ENCODE measurements at regions not wholly inside any gene's neighbourhood (a gene's known extent, or its start where the extent isn't known, plus 50 kb on each side); places are given as distances from the start of the nearest gene placed in this dataset.

DNA sequence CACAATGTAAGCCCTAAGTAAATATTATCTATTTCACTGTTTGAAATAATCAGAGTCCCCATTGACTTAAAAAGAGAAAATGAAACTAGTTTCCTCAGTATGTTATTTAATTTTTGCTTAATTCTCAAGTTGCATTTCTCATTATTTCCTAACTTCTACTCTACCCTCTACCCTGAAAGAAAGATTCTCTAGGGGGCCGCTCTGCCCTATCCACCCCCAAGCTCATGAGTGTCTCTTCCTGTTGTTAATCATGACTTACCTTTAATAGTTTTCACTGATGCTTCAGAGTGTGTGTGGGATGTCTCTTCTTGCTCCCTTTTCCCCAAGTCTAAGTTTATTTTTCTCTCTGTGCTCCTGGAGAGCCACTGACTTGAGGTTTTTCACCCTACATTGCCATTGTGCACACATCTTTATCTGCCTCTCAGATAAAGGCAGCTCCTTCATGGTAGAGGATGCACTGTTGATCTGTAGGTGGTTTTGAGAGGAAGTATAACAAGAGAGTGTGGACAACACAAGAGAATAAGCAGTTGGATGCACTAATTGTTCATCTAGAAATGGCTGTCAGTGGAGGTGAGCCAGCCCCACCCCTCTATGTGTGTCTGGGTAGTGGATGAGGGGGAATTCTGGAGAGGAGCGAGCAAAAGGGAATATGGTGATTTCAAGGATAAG, 261.7 kb downstream of the CHRM3 start:
- Histone ChIP-seq H3K27me3 (ENCODE audit: insufficient read depth, poor library complexity, severe bottlenecking) (no peaks in the 10 kb centered on the region), H3K4me3 (replicated peaks; ENCODE audit: insufficient read depth, low read length) (no peak overlapping the region)

DNA sequence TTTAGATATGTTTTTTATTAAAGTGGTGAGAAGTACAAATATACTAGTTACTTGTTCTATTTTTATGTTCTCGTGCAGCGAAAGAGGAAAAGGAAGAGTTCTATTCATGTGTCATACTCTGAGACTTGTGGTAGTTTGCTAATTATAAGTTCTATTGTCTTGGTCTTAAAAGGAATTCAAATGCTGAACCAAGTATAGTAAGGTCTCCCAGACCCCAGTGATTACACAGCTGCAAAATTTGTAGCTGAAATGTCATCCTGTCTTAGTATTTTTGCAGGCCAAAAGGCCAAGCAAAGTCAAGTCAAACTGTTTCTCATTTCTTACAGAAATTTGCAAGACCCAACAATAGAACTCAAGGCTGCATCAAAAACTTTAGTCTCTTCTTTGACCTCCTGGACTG, 268.7 kb downstream of the CHRM3 start:
- H3K4me3 ChIP-seq (replicated peaks; ENCODE audit: insufficient read depth, low read length): no peak overlapping the region
- H3K27ac ChIP-seq (replicated peaks): no peak overlapping the region
- no peak for DNase-seq (ENCODE audit: low read depth in 1 of 2, low spot score in 1 of 2)
- no peaks in the 10 kb centered on the region for H3K27me3 ChIP-seq (ENCODE audit: insufficient read depth, poor library complexity, severe bottlenecking)
- no peak for TF ChIP-seq GABPA (IDR thresholded peaks at IDR 0.05; ENCODE audit: low read depth)
- TF ChIP-seq POLR2AphosphoS5 (IDR thresholded peaks at IDR 0.05; ENCODE audit: low read depth): no peak
- no peak for TF ChIP-seq SPI1 (IDR thresholded peaks at IDR 0.05; ENCODE audit: borderline replicate concordance, low read depth)
- TF ChIP-seq, protein P1, sequence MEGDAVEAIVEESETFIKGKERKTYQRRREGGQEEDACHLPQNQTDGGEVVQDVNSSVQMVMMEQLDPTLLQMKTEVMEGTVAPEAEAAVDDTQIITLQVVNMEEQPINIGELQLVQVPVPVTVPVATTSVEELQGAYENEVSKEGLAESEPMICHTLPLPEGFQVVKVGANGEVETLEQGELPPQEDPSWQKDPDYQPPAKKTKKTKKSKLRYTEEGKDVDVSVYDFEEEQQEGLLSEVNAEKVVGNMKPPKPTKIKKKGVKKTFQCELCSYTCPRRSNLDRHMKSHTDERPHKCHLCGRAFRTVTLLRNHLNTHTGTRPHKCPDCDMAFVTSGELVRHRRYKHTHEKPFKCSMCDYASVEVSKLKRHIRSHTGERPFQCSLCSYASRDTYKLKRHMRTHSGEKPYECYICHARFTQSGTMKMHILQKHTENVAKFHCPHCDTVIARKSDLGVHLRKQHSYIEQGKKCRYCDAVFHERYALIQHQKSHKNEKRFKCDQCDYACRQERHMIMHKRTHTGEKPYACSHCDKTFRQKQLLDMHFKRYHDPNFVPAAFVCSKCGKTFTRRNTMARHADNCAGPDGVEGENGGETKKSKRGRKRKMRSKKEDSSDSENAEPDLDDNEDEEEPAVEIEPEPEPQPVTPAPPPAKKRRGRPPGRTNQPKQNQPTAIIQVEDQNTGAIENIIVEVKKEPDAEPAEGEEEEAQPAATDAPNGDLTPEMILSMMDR (IDR thresholded peaks at IDR 0.05; ENCODE audit: insufficient read depth, low read length): no peak

More for the DNA sequence above, 261.7 kb downstream of the CHRM3 start:
- no peak overlapping the region for H3K27ac ChIP-seq (replicated peaks)
- DNase-seq (ENCODE audit: low read depth in 1 of 2, low spot score in 1 of 2): no peak
- TF ChIP-seq SPI1 (IDR thresholded peaks at IDR 0.05; ENCODE audit: borderline replicate concordance, low read depth): no peak
- no peak for TF ChIP-seq GABPA (IDR thresholded peaks at IDR 0.05; ENCODE audit: low read depth)
- TF ChIP-seq, protein P2, sequence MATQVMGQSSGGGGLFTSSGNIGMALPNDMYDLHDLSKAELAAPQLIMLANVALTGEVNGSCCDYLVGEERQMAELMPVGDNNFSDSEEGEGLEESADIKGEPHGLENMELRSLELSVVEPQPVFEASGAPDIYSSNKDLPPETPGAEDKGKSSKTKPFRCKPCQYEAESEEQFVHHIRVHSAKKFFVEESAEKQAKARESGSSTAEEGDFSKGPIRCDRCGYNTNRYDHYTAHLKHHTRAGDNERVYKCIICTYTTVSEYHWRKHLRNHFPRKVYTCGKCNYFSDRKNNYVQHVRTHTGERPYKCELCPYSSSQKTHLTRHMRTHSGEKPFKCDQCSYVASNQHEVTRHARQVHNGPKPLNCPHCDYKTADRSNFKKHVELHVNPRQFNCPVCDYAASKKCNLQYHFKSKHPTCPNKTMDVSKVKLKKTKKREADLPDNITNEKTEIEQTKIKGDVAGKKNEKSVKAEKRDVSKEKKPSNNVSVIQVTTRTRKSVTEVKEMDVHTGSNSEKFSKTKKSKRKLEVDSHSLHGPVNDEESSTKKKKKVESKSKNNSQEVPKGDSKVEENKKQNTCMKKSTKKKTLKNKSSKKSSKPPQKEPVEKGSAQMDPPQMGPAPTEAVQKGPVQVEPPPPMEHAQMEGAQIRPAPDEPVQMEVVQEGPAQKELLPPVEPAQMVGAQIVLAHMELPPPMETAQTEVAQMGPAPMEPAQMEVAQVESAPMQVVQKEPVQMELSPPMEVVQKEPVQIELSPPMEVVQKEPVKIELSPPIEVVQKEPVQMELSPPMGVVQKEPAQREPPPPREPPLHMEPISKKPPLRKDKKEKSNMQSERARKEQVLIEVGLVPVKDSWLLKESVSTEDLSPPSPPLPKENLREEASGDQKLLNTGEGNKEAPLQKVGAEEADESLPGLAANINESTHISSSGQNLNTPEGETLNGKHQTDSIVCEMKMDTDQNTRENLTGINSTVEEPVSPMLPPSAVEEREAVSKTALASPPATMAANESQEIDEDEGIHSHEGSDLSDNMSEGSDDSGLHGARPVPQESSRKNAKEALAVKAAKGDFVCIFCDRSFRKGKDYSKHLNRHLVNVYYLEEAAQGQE (IDR thresholded peaks at IDR 0.05; ENCODE audit: insufficient replicate concordance, low read depth): no peak
- TF ChIP-seq, protein P1 (IDR thresholded peaks at IDR 0.05; ENCODE audit: insufficient read depth, low read length): no peak
- TF ChIP-seq POLR2AphosphoS5 (IDR thresholded peaks at IDR 0.05; ENCODE audit: low read depth): no peak

DNA sequence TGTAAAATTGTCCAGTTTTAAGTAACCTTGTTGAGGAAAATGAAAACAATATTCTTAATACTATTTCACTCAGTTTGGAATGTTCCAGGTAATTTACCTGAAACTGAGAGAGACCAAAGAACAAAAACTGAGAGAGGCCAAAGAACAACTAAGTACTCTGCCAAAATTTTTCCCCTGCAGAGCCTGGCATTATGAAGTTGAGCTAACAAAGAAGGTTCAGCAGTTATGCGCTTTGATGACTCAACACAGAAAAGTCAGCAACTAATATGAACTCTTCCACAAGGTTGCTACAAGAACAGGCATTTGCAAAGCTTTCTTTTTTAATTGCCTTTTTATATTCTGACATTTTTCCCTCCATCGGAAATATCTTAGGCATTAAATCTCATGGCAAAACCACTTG, 270.9 kb downstream of the CHRM3 start:
- H3K27ac ChIP-seq (replicated peaks): no peak overlapping the region
- TF ChIP-seq, protein P2 (IDR thresholded peaks at IDR 0.05; ENCODE audit: insufficient replicate concordance, low read depth): no peak
- DNase-seq (ENCODE audit: low read depth in 1 of 2, low spot score in 1 of 2): no peak

DNA sequence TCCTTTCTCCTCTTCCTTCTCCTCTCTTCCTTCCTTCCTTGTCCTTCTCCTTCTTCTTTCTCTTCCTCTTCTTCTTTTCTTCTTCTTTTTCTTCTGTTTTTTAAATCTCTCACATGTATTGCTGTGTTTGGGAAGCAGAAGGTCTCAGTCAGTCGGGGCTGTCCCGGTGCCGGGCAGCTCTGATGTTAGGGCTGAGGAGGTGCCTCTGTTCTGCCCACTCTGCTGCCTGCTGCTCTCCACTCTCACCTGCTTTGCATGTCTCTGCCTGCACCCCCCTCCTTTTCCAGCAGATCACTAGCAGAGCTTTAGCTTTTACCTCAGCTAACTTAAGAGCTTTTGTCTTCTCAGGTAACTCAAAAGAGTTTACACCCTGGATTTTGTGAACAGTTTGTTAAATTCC, 276.6 kb downstream of the CHRM3 start:
- no peak for TF ChIP-seq GABPA (IDR thresholded peaks at IDR 0.05; ENCODE audit: low read depth)
- TF ChIP-seq SPI1 (IDR thresholded peaks at IDR 0.05; ENCODE audit: borderline replicate concordance, low read depth): no peak
- TF ChIP-seq, protein P2 (IDR thresholded peaks at IDR 0.05; ENCODE audit: insufficient replicate concordance, low read depth): no peak
- TF ChIP-seq POLR2AphosphoS5 (IDR thresholded peaks at IDR 0.05; ENCODE audit: low read depth): no peak
- TF ChIP-seq, protein P1 (IDR thresholded peaks at IDR 0.05; ENCODE audit: insufficient read depth, low read length): no peak
- H3K27ac ChIP-seq (replicated peaks): no peak overlapping the region
- DNase-seq (ENCODE audit: low read depth in 1 of 2, low spot score in 1 of 2): no peak
- H3K27me3 ChIP-seq (ENCODE audit: insufficient read depth, poor library complexity, severe bottlenecking): no peaks in the 10 kb centered on the region
- no peak overlapping the region for H3K4me3 ChIP-seq (replicated peaks; ENCODE audit: insufficient read depth, low read length)

More for the DNA sequence above, 270.9 kb downstream of the CHRM3 start:
- Histone ChIP-seq H3K27me3 (ENCODE audit: insufficient read depth, poor library complexity, severe bottlenecking) (no peaks in the 10 kb centered on the region), H3K4me3 (replicated peaks; ENCODE audit: insufficient read depth, low read length) (no peak overlapping the region)
